Osteoblast (primary cell): ENCODE measurements at regions not wholly inside any gene's neighbourhood (a gene's known extent, or its start where the extent isn't known, plus 50 kb on each side); places are given as distances from the start of the nearest gene placed in this dataset.

Source experiments
- DNase-seq: peaks from one replicate; pipeline ENCODE4 v3.0.0; 2011; ENCODE audit warnings: low spot score, mixed read lengths; ENCODE audit not compliant: insufficient read length; ENCODE audit errors: missing footprints
- H2AFZ ChIP-seq: 2 replicates; pipeline ENCODE4 v1.6.0; 2011; ENCODE audit warnings: mild to moderate bottlenecking, low read length
- H3K27ac ChIP-seq: 2 replicates; pipeline ENCODE4 v1.5.1; 2011; ENCODE audit warnings: mild to moderate bottlenecking, low read depth, low read length, moderate library complexity
- H3K27me3 ChIP-seq: 2 replicates; pipeline ENCODE4 v1.6.0; 2012; ENCODE audit warnings: mild to moderate bottlenecking, control low read depth, inconsistent platforms, low read length, moderate library complexity; ENCODE audit not compliant: insufficient read depth
- H3K36me3 ChIP-seq: 2 replicates; pipeline ENCODE4 v1.5.1; 2011; ENCODE audit warnings: mild to moderate bottlenecking, low read length, control low read depth, moderate library complexity; ENCODE audit not compliant: insufficient read depth
- H3K4me1 ChIP-seq: 2 replicates; pipeline ENCODE4 v1.5.1; 2011; ENCODE audit warnings: mild to moderate bottlenecking, low read length, control low read depth, moderate library complexity; ENCODE audit not compliant: insufficient read depth
- H3K4me2 ChIP-seq: 2 replicates; pipeline ENCODE4 v1.6.0; 2011; ENCODE audit warnings: mild to moderate bottlenecking, low read length; ENCODE audit not compliant: insufficient read depth
- H3K4me3 ChIP-seq: fragments of 200-600 bp; sonication (generic); 3 replicates; pipeline ENCODE4 v1.5.1; 2012; ENCODE audit warnings: mild to moderate bottlenecking, low read length, inconsistent platforms; ENCODE audit not compliant: insufficient read depth
- H3K79me2 ChIP-seq: 2 replicates; pipeline ENCODE4 v1.6.0; 2012; ENCODE audit warnings: mild to moderate bottlenecking, low read length, control low read depth, inconsistent platforms; ENCODE audit not compliant: insufficient read depth
- H3K9me3 ChIP-seq: 2 replicates; pipeline ENCODE4 v1.5.1; 2011; ENCODE audit warnings: low read depth, low read length, control low read depth
- H4K20me1 ChIP-seq: 2 replicates; pipeline ENCODE4 v1.6.0; 2012; ENCODE audit warnings: mild to moderate bottlenecking, low read length, control low read depth; ENCODE audit not compliant: insufficient read depth
- CTCF ChIP-seq: IDR thresholded peaks from 2 replicates; pipeline ENCODE4 v1.5.1; 2011; ENCODE audit warnings: mild to moderate bottlenecking, low read depth, low read length, moderate library complexity; ENCODE audit errors: extremely low read depth

- Histone ChIP-seq H3K36me3 (no peaks in the 10 kb centered on the region), H4K20me1 (no peaks in the 10 kb centered on the region), H3K4me2 (no peak overlapping the region), H3K27ac (no peak overlapping the region), H3K9me3 (no peaks in the 10 kb centered on the region), H3K79me2 (no peaks in the 10 kb centered on the region), H3K4me1 (peaks cover 8% of the 10 kb centered on the region), H2AFZ (no peak overlapping the region), H3K27me3 (no peaks in the 10 kb centered on the region), H3K4me3 (no peak overlapping the region)
- peak; percentile 13 for DNase-seq
- no peak for TF ChIP-seq CTCF
Observed at GRCh38 chr12:115102450-115102849, 418.5 kb upstream of the TBX3 start.

GRCh38 chr12:115101520-115101919, 417.5 kb upstream of the TBX3 start:
- no peak overlapping the region for H3K4me3 ChIP-seq
- no peaks in the 10 kb centered on the region for H3K9me3 ChIP-seq
- DNase-seq = peak; percentile 5
- H3K27ac ChIP-seq = no peak overlapping the region
- H3K4me1 ChIP-seq = peaks cover 8% of the 10 kb centered on the region
- no peak overlapping the region for H3K4me2 ChIP-seq
- no peaks in the 10 kb centered on the region for H4K20me1 ChIP-seq
- no peak overlapping the region for H2AFZ ChIP-seq
- no peaks in the 10 kb centered on the region for H3K27me3 ChIP-seq
- TF ChIP-seq CTCF = no peak
- H3K79me2 ChIP-seq = no peaks in the 10 kb centered on the region
- no peaks in the 10 kb centered on the region for H3K36me3 ChIP-seq

- H3K27me3 ChIP-seq = no peaks in the 10 kb centered on the region
- H3K27ac ChIP-seq = no peak overlapping the region
- no peak for DNase-seq
- H3K36me3 ChIP-seq = no peaks in the 10 kb centered on the region
- H2AFZ ChIP-seq = no peak overlapping the region
- no peak for TF ChIP-seq CTCF
- no peaks in the 10 kb centered on the region for H3K79me2 ChIP-seq
- H3K4me3 ChIP-seq = no peak overlapping the region
- no peak overlapping the region for H3K4me2 ChIP-seq
- no peaks in the 10 kb centered on the region for H4K20me1 ChIP-seq
- H3K9me3 ChIP-seq = no peaks in the 10 kb centered on the region
- peaks cover 2% of the 10 kb centered on the region for H3K4me1 ChIP-seq
Observed at GRCh38 chr12:115097416-115097815, 413.4 kb upstream of the TBX3 start.

GRCh38 chr12:115096588-115097397, 412.8 kb upstream of the TBX3 start:
- no peaks in the 10 kb centered on the region for H3K79me2 ChIP-seq
- no peak overlapping the region for H2AFZ ChIP-seq
- DNase-seq = no peak
- no peaks in the 10 kb centered on the region for H4K20me1 ChIP-seq
- H3K27me3 ChIP-seq = no peaks in the 10 kb centered on the region
- no peak for TF ChIP-seq CTCF
- H3K36me3 ChIP-seq = no peaks in the 10 kb centered on the region
- H3K9me3 ChIP-seq = no peaks in the 10 kb centered on the region
- H3K27ac ChIP-seq = no peak overlapping the region
- H3K4me2 ChIP-seq = no peak overlapping the region
- no peak overlapping the region for H3K4me3 ChIP-seq
- H3K4me1 ChIP-seq = no peaks in the 10 kb centered on the region
